NCI-H1417 (cell line): ENCODE measurements at regions not wholly inside any gene's neighbourhood (a gene's known extent, or its start where the extent isn't known, plus 50 kb on each side); places are given as distances from the start of the nearest gene placed in this dataset.

Experiments used
- DNase-seq, 3 experiments: peaks; one replicate each; lab custom pipeline; 2025; lab: John Stamatoyannopoulos, UW

DNA sequence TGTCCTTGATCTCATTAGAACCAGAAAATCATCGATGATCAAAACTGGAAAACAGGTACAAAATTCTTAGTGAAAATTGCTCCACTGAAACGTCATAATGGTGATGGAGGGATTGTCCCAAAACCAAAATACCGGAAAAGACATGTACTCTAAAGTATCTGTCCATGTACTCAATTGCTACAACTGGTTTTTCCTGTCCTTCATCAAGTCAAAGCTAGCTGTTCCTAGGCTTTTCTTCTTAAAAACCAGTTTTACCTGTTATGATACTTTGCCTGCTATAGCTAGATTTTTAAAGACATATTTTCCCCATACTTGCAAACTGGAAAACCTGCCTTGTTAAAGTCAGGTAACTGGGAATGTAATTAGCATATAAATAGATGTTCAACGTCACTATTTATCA is 50.5 kb upstream of the LRRC1 start:
- DNase-seq = peak in 1 of 3 experiments; percentile 20

DNA sequence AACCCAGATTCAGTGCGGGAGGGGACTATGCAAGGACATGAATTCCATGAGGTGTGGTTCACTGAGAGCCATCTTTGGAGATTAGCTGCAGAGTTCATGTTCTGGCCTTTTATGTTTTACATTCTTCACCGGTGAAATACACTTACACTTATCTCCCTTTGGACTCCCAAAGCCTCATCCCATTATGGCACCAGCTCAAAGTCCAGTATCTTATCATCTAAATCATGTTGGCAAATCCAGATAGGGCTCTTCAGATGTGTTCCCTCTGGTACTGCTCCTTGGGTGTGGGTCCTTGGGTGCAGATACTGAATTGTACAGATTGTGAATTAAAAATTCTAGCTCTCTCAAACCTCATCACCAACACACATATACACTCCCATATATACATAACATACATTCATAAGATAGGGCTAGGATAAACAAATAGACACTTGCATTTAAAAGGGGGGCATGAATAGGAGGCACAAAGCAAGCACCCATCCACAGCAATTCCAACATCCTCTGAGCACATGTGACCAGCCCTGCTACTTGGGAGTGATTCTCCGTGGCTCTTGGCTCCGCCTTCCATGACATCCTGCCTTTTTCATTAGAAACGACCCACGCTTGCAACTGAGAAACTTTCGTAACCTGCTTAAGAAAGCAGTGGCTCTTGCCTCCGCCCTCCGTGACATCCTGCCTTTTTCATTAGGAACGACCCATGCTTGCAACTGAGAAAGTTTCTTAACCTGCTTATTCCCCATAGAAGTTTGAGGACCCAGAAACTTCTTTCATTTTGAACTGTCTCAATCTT is 53.6 kb upstream of the LRRC1 start:
- DNase-seq = no peak

DNA sequence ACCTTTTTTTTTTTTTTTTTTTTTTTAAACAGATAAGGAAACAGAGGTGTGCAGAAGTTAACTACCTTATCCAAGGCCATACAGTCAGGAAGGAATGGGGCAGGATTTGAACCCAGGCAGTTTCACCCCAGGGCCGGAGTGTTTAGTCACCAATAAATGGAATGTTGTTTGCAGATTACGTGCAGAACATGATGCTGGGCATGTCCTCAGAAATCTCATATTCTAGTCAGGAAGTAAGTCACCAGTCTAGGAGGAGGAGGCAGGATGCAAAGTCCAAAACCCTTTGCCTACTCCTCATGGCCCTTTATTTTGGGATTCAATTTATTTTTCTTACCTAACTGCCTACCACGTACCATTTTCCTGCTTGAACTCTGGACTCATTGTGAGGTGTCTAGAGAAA is 57.1 kb upstream of the LRRC1 start:
- no peak for DNase-seq

DNA sequence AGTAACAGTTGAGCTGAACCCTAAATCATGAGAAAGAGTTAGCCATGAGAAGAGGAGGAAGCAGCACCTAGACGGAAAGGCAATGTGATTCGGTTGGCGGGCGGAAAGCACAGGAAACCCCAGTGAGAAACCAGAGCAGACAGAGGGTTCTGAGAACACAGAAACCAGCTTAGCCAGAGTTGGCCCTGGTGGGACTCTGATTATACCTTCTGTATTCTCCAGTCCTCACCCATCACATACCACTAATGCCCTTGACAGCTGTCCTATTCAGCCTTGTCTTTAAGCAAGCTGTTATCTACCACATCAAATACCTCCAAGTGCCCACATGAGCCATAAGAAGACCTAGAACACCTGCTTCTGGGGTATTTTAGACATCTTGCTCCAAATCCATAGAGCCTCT is 58.9 kb upstream of the LRRC1 start:
- DNase-seq = peak in 1 of 3 experiments; percentile 28

DNA sequence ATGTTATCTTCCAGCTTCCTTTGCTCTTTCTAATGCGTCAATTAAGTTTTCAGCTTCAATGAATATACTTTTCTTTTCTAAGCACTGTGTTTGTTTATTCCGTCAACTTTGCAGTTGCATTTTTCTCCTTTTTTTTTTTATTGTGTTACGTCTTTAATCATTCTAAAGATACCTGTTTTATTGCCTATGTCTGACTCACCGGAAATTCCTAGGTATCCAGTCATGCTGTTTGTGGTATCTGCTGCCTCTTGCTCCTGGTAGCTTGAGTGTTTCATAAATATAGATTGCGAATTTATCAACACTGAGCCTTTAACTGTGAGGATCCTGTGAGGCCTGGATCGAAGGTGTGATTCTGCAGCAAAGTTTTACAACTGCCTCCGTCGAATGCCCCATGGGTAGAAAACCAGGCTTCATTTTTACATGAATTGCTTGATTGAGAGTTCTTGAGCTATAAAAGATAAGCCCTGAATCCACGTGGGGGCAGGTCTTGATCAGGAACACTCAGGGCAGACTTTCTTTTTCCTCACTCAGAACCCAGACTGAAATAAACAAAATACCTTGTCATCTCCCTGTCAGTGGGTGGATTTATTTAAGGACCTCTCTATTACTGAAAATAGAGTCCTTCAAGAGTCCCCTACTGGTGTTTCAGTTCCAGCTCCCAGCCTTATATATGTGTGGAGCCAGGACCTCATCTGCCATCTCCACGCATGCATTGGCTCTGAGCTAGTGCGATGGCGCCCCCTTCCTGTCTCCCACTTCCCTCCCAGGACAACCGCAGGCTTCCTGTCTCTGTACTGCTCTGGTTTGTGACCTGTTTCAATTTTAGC is 60.1 kb upstream of the LRRC1 start:
- peak in 2 of 3 experiments; percentile 4 to 6 for DNase-seq

DNA sequence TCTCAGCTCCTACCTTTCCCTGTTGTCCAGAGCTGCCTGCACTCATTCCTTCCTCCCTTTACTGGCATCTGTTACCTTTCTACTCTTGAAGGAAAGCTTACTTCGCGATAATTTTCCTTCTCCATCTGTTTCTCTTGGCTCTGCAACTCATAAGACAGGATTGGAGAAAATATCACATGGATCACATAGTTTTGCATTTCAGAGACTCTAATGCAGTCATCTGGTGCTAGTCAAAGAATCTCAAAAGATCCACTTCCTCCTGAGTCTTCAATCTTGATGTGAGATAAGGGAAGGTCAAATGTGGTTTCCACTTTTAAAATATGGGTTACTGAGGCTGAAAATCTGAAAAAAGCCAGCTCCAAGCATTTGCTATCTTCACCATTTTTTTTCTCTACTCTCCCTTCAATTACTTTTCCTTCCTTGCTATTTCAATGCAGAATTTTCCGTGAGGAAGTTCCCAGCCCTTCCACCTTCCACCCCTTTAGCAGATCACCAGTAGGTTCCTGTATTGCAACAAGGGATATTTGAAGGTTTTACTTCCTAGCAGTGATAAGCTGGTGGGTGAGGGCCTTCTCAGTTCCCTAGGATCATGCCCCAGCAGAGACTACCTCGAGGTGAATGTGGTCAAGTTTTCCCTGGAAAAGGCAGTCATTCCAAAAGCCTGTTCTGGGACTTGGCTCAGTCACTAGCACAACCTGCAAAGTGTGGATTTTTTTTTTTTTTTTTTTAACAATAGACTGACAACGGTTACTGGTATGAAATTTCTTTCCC is 62.8 kb upstream of the LRRC1 start:
- no peak for DNase-seq

DNA sequence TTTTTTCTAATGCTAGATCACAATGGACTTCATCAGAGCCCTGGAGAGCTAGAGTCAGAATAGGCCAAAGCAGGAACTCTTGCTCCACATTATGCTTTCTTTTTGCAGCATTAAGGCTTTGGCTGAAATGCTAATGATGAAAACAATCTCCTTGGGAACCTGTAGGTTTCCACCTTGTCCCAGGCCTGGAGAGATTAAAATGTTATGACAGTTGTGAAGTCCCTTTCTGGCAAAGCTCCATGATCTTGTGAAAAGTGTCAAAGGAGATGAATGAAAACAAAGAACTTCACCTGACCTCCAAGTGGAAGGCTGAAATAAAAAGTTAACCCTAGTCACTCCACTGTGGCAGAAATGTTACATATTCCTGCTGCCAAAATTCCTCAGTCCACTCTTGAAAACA is 64.0 kb upstream of the LRRC1 start:
- peak in 1 of 3 experiments; percentile 8 for DNase-seq

DNA sequence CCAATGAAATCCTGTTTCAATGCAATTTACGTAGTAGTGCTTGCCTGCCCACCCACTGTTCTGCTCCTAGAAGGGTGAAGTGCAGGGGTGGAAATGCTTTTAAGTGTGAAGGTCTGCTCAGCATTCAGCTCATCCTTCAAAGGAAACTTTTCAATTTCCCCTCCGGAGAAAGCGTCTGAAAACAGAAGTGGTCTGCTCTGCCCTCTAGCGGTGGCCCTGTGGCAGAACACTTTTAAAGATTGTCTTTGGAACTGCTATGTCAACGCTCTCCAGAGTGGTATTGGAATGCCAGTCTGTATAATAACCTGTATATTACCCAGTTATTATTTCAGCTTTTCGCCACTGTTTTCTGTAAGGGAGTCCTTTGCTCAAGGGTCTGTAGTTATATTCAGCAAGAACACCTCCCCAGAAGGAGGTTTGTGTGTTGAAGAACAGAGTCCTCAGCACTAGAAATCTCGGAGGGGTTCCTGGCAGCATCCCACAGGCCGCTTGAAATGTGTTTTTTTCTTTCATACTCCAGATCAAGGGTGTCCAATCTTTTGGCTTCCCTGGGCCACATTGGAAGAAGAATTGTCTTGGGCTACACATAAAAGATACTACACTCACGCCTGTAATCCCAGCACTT is 63.1 kb upstream of the KLHL31 start:
- peak in 2 of 3 experiments; percentile 31 to 58 for DNase-seq

DNA sequence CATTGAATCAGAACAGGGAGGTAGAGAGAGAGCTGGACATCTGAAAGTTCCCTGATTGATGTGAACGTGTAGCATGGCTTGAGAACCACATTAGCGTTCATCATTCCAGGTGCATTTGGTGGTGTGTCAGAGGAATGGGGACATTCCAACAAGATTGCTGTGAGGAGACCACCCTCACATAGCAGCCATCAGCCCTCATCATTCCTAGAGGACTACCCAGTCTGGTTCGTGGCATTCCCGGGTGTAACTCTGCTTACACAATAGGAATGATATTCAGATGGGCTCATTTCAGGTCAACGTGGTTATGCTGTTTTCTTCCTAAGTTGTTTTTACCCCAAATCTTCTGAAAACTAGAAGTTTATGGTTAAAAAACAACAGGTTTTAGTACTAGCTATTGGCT is 62.2 kb upstream of the KLHL31 start:
- DNase-seq = no peak

DNA sequence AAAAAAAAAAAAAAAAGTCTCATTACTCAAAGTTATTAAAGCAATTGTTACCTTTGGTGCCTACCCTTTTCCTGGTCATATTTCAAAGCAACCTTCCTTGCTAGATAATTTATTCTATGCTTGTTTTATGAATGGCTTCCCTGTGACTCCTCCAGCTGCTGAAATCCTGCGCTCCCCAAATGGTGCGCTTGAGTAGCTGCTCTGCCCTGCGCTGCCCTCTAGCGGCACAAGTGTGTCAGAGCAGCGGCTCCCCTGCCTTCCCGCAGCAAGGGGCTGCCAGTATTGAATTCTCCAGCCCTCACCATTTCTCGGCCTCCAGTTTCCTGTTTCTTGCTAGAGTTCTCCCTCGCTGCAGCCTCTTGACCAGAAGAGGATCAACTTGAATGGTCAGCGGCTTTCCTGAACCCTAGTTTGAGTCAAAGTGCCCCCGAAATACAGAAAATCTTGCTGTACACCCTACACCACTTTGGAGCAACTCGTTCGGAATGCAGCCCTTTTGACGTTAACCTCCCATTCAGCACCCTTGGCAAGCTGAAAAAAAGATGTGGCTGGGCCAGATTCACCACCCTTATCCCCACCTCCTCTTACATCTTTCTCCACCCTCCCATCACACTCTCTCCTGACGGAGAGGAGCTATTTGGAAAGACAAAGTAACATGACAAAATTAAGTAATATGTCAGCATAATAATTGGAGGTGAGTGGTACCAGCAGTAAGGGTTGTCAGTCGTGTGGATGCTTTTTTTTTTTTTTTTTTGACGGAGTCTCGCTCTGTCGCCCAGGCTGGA is 60.4 kb upstream of the KLHL31 start:
- peak; percentile 56 to 79 (median 75) for DNase-seq

DNA sequence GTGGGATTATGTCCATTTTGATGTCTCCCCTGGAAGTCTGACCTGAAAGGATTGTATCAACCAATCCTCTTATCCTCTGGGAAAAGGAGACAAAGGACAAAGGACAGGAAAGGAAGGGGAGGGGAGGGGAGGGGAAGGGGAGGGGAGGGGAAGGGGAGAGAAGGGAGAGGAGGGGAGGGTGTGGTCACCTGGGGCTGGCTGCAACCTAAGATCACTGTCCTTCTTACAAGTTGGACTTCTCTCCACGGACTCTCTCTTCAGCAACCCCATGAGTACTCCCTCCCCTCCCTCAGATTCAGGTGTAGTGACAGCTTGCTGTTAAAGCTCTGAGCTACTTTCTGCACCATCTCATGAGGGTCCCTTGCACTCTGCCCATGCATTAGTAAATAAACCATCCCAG is 58.9 kb upstream of the KLHL31 start:
- peak in 1 of 3 experiments; percentile 20 for DNase-seq

DNA sequence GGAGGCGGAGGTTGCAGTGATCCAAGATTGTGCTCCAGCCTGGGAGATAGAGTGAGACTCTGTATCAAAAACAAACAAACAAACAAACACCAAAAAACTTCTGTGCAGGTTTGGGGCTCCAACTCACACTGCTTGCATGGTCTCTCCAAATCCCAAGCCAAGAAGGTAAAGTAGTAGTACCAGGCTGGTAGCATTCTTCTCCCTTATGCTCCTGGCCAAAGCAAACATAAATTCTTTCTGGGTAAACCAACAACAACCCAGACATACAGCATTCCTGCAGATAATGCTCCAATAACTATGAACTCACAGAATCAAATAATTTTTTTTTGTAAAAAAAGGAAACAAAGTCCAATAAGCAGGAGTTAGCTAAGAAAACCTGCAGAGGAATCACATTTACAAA is 57.8 kb upstream of the KLHL31 start:
- DNase-seq = no peak

DNA sequence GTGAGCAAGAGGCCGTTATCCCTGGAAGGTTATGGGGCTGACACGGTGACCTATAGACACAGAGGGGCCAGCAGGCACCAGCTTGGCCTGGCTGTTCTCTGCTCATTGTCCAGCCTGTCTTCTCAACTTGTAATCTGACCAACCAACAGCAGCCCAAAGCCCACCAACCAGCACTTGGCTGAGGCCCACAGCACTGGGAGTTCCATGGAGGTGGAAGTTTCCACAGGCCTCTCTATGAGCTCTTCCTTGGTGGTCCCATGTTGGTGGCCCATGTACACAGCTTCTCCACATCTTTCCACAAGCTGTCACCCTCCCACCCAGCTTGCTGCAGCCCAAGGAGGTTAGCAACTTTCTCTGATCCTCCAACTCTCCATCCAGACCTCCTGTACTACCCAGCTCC is 56.2 kb upstream of the KLHL31 start:
- DNase-seq = no peak

DNA sequence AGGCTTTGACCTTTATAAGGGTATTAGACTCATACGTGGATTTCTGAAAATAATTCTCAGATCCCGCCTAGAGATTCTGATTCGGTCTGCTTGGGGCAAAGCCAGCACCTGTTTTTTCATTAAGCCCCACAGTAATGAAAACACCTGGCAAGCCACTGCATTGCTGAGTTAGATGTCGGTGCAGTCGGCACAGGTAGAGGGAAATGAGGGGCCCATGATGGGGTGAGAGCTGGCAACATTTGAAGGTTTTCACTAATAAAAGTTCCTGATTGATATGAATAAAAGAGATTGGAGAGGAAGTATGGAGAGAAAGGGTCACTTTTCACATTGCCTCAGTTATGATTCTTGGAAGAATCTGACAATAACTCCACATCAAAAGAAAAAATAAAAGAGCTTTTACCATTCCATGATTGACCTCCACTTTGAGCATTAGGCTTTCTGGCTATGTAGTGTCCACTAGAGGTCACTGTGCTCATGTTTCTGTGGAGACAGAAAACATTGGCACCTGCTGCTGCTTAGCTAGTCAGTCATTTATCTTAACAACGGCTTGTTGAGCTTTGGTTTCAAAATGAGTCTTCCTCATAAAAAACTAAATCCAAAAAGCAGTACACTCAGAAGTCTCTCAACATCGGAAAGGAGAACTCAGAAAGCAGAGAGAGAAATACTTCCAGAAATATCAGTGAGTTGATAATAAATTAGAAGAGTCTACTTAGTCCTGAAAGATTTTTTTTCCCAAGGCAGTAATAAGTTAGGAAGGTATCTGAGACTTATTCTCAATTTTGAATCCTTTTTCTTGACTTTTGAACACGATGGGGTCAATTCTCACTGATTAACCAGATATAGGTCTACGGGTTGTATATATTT is 53.3 kb upstream of the KLHL31 start:
- DNase-seq = peak; percentile 35 to 81 (median 72)

DNA sequence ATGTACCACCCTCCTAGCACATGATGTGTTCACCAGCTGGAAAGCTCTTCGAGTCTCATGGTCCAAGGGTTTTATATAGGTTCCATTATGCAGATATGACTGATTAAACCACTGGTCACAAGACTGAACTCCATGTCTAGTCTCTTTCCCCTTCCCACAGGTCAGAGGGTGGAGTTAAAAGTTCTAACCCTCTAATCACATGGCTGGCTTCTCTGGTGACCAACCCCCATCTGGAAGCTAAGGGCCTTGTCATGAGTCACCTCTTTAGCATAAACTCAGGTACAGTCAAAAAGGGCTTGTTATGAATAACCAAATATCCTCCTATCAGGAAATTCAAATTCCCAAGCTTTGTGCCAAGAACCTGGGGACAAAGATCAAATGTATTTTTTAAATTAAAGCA is 52.0 kb upstream of the KLHL31 start:
- peak in 1 of 3 experiments; percentile 3 for DNase-seq

DNA sequence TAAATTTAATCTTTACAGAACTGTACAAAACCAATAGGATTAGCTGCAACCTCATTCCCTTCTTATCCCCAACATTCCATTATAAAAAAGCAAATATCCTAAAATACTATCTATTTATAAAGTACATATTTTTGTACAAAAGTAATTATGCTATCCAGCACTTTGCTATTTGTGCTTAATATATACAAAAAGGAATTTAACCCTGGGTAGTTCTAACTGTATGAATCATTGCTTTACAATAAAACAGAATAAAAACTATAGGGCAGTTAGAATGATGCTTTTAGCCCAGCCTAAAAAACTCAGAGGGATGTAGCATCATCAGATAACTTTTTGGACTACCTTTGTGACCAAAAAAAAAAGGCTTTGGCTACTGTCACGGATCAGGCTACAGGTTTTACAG is 49.9 kb upstream of the KLHL31 start:
- no peak for DNase-seq
